H1 (cell line): ENCODE measurements at regions not wholly inside any gene's neighbourhood (a gene's known extent, or its start where the extent isn't known, plus 50 kb on each side); places are given as distances from the start of the nearest gene placed in this dataset.

Experiments used
- CTCF ChIA-PET: fragments of 300-600 bp; sonication (Branson Sonifier 250); formaldehyde crosslinking; loops from one replicate; lab custom pipeline; 2021; ENCODE audit not compliant: partially characterized antibody; lab: Charles Lee
- POLR2A ChIA-PET: fragments of 300-600 bp; sonication (Branson Sonifier 250); formaldehyde crosslinking; loops from one replicate; lab custom pipeline; 2021; ENCODE audit warnings: inconsistent platforms; ENCODE audit not compliant: partially characterized antibody; lab: Charles Lee
- DNase-seq, 2 experiments: peaks; one replicate each; pipeline versions ENCODE4 v3.0.0 to v3.0.0-alpha.2; 2010 to 2022; ENCODE audit warnings: low spot score in 2 of 2, low read depth in 1 of 2, mixed read lengths in 1 of 2
- FAIRE-seq: peaks from 2 replicates; lab custom pipeline; 2011; peaks lifted over from hg19 to GRCh38; lab: Jason Lieb, UNC
- H2AFZ ChIP-seq: 2 replicates; pipeline ENCODE4 v1.8.1; 2012; ENCODE audit warnings: low read length, inconsistent platforms
- H2AK5ac ChIP-seq: 2 replicates; pipeline ENCODE4 v1.6.1; 2013; ENCODE audit warnings: low read depth, low read length
- H2BK120ac ChIP-seq: replicated peaks from 2 replicates; pipeline ENCODE3; 2013; ENCODE audit warnings: low read depth, low read length, inconsistent platforms
- H2BK12ac ChIP-seq: 2 replicates; pipeline ENCODE4 v1.6.1; 2013; ENCODE audit warnings: low read depth, low read length
- H2BK15ac ChIP-seq: 2 replicates; pipeline ENCODE4 v1.6.1; 2013; ENCODE audit warnings: low read length
- H2BK20ac ChIP-seq: 2 replicates; pipeline ENCODE4 v1.6.1; 2013; ENCODE audit warnings: low read length
- H2BK5ac ChIP-seq: 2 replicates; pipeline ENCODE4 v1.6.1; 2013; ENCODE audit warnings: low read depth, low read length
- H3K14ac ChIP-seq: 2 replicates; pipeline ENCODE4 v1.6.1; 2013; ENCODE audit warnings: inconsistent platforms; ENCODE audit not compliant: insufficient read length
- H3K18ac ChIP-seq: 2 replicates; pipeline ENCODE4 v1.6.1; 2013; ENCODE audit warnings: low read length; ENCODE audit errors: extremely low read depth
- H3K23ac ChIP-seq: 2 replicates; pipeline ENCODE4 v1.6.1; 2013; ENCODE audit warnings: inconsistent platforms; ENCODE audit not compliant: insufficient read length
- H3K23me2 ChIP-seq: 2 replicates; pipeline ENCODE4 v1.6.1; 2013; ENCODE audit warnings: low read depth, low read length
- H3K27ac ChIP-seq: 2 replicates; pipeline ENCODE4 v1.6.1; 2011; ENCODE audit warnings: low read depth, low read length, inconsistent platforms
- H3K27me3 ChIP-seq, 4 experiments: replicated peaks in 1 of 4; 1 replicate in 1 of 4; 2 replicates in 3 of 4; pipeline versions ENCODE4 v1.6.1 to v1.8.1; 2011 to 2013; ENCODE audit warnings: low read length in 3 of 4, mild to moderate bottlenecking in 3 of 4, inconsistent platforms in 2 of 4, mixed read lengths in 2 of 4, moderate library complexity in 1 of 4; ENCODE audit not compliant: control insufficient read depth in 3 of 4, insufficient read depth in 3 of 4; ENCODE audit errors: extremely low read depth in 1 of 4
- H3K36me3 ChIP-seq, 4 experiments: 2 replicates each; pipeline versions ENCODE4 v1.6.1 to v1.8.1; 2011 to 2013; ENCODE audit warnings: mild to moderate bottlenecking in 4 of 4, low read length in 3 of 4, moderate library complexity in 2 of 4, control low read depth in 1 of 4, inconsistent platforms in 1 of 4; ENCODE audit not compliant: insufficient read depth in 4 of 4, control insufficient read depth in 2 of 4
- H3K4ac ChIP-seq: replicated peaks from 2 replicates; pipeline ENCODE3; 2013; ENCODE audit warnings: low read length, low read depth, mixed read lengths, inconsistent platforms; ENCODE audit not compliant: insufficient read length
- H3K4me1 ChIP-seq, 4 experiments: replicated peaks in 1 of 4; 1 replicate in 1 of 4; 2 replicates in 3 of 4; pipeline versions ENCODE4 v1.6.1 to v1.8.1; 2011 to 2013; ENCODE audit warnings: low read length in 3 of 4, inconsistent platforms in 2 of 4, mixed read lengths in 1 of 4; ENCODE audit not compliant: insufficient read depth in 4 of 4, control insufficient read depth in 3 of 4
- H3K4me2 ChIP-seq, 2 experiments: 2 replicates each; pipeline versions ENCODE4 v1.6.1 to v1.8.1; 2011 to 2013; ENCODE audit warnings: low read depth in 2 of 2, low read length in 2 of 2, control low read depth in 1 of 2, inconsistent platforms in 1 of 2, mild to moderate bottlenecking in 1 of 2; ENCODE audit not compliant: insufficient read depth in 1 of 2
- H3K4me3 ChIP-seq, 4 experiments: fragments of 200-600, 300-600 bp in 1 of 4; sonication (generic), shearing (Covaris generic), sonication (Bioruptor Twin) in 1 of 4; 2 replicates each; pipeline versions ENCODE4 v1.5.1 to v1.8.1; 2011 to 2016; ENCODE audit warnings: low read length in 4 of 4, low read depth in 3 of 4, control low read depth in 2 of 4, inconsistent platforms in 2 of 4, mild to moderate bottlenecking in 2 of 4, mixed read lengths in 1 of 4, moderate library complexity in 1 of 4; ENCODE audit not compliant: insufficient read depth in 2 of 4; ENCODE audit errors: extremely low read depth in 1 of 4
- H3K56ac ChIP-seq: replicated peaks from 2 replicates; pipeline ENCODE3; 2013; ENCODE audit warnings: low read depth, mild to moderate bottlenecking, mixed read lengths, low read length, inconsistent platforms; ENCODE audit not compliant: insufficient read length
- H3K79me1 ChIP-seq: 2 replicates; pipeline ENCODE4 v1.6.1; 2013; ENCODE audit warnings: low read depth, low read length, control low read depth
- H3K79me2 ChIP-seq, 2 experiments: 2 replicates each; pipeline versions ENCODE4 v1.6.1 to v1.8.1; 2012 to 2013; ENCODE audit warnings: low read length in 2 of 2, mild to moderate bottlenecking in 2 of 2, inconsistent platforms in 1 of 2; ENCODE audit not compliant: insufficient read depth in 2 of 2, control insufficient read depth in 1 of 2
- H3K9ac ChIP-seq, 4 experiments: replicated peaks in 1 of 4; 1 replicate in 1 of 4; 2 replicates in 3 of 4; pipeline versions ENCODE4 v1.6.1 to v1.8.1; 2011 to 2013; ENCODE audit warnings: low read depth in 3 of 4, low read length in 3 of 4, control low read depth in 2 of 4, mild to moderate bottlenecking in 2 of 4, moderate library complexity in 2 of 4, inconsistent platforms in 1 of 4; ENCODE audit errors: extremely low read depth in 1 of 4
- H3K9me3 ChIP-seq, 2 experiments: 2 replicates each; pipeline versions ENCODE4 v1.6.1 to v1.8.1; 2012 to 2013; ENCODE audit warnings: mild to moderate bottlenecking in 2 of 2, moderate library complexity in 2 of 2, control low read depth in 1 of 2, inconsistent platforms in 1 of 2, low read depth in 1 of 2, low read length in 1 of 2, mixed read lengths in 1 of 2; ENCODE audit not compliant: insufficient read depth in 2 of 2
- H4K20me1 ChIP-seq, 2 experiments: replicated peaks in 1 of 2; 2 replicates each; pipeline versions ENCODE3 to v1.8.1; 2011 to 2013; ENCODE audit warnings: inconsistent platforms in 2 of 2, low read length in 2 of 2, mild to moderate bottlenecking in 1 of 2; ENCODE audit not compliant: insufficient read depth in 2 of 2, control insufficient read depth in 1 of 2
- H4K5ac ChIP-seq: 2 replicates; pipeline ENCODE4 v1.6.1; 2013; ENCODE audit warnings: low read length, low read depth, mixed read lengths, inconsistent platforms; ENCODE audit not compliant: insufficient read length
- H4K8ac ChIP-seq: 2 replicates; pipeline ENCODE4 v1.8.0; 2013; ENCODE audit warnings: mild to moderate bottlenecking, moderate library complexity, low read length, inconsistent platforms; ENCODE audit not compliant: insufficient read depth; ENCODE audit errors: extremely low read depth
- H4K91ac ChIP-seq: replicated peaks from 2 replicates; pipeline ENCODE3; 2013; ENCODE audit warnings: low read length, mixed read lengths, inconsistent platforms; ENCODE audit not compliant: insufficient read length
- GTF2F1 ChIP-seq: IDR thresholded peaks from 2 replicates; pipeline ENCODE4 v1.6.1; 2012; ENCODE audit warnings: low read depth, low read length, improper control_type of control experiment, borderline replicate concordance
- JUN ChIP-seq: IDR thresholded peaks from 2 replicates; pipeline ENCODE4 v1.6.1; 2011; ENCODE audit warnings: low read depth, mild to moderate bottlenecking, improper control_type of control experiment, low read length
- PHF8 ChIP-seq: fragments of 200-600 bp; sonication (generic); conservative IDR thresholded peaks from 2 replicates; pipeline ENCODE4 v1.7.1; 2012; ENCODE audit warnings: low read depth, mild to moderate bottlenecking, inconsistent platforms, low read length, moderate library complexity
- SAP30 ChIP-seq: fragments of 300-600 bp; sonication (generic); IDR thresholded peaks from 2 replicates; pipeline ENCODE4 v1.7.1; 2012; ENCODE audit warnings: low read length, moderate library complexity, mild to moderate bottlenecking, inconsistent platforms; ENCODE audit not compliant: insufficient read depth, insufficient replicate concordance
- WGBS, 2 experiments: shearing (Covaris generic) in 1 of 2; methylation state at CpG; one replicate each; pipeline versions ENCODE4 v1.1.6 to v1.1.7; 2013 to 2015; ENCODE audit warnings: low lambda C conversion rate in 2 of 2, mixed read lengths in 2 of 2, inconsistent platforms in 1 of 2, low coverage in 1 of 2, missing lambda C conversion rate in 1 of 2; ENCODE audit not compliant: insufficient replicate concordance in 2 of 2, insufficient coverage in 1 of 2, insufficient read length in 1 of 2; ENCODE audit errors: extremely low coverage in 1 of 2, missing lambda C conversion rate in 1 of 2; 5-methylcytosine and 5-hydroxymethylcytosine counted together

DNA sequence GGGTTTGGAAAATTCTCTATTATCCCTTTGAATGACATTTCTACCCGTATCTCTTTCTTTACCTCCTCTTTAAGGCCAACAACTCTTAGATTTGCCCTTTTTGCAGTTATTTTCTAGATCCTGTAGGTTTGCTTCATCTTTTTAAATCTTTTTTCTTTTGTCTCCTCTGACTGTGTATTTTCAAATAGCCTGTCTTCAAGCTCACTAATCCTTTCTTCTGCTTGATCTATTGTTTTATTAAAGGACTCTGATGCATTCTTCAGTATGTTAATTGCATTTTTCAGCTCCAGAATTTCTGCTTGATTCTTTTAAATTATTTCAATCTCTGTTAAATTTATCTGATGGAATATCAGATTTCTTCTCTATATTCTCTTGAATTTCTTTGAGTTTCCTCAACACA is 324.3 kb downstream of the PLA2G4A start:
- Histone ChIP-seq H3K36me3 (no peaks in the 10 kb centered on the region), H3K56ac (no peak overlapping the region), H2BK12ac (no peak overlapping the region), H4K8ac (no peak overlapping the region), H3K4me1 (no peaks in the 10 kb centered on the region)
- FAIRE-seq = no peak
- TF ChIP-seq GTF2F1 (no peak), PHF8 (no peak), SAP30 (no peak), JUN (no peak)
- TF ChIP-seq, all 59 proteins: peak for 0
- no peak overlapping the region for H3K27ac ChIP-seq
- no peak overlapping the region for H3K14ac ChIP-seq
- H2BK15ac ChIP-seq = no peak overlapping the region
- no peak overlapping the region for H2AK5ac ChIP-seq
- WGBS, 2 experiments = 60% methylated on average over 1 of the region's 1 CpG; no CpG with 5 or more reads in 1 of the 2 experiments
- no peaks in the 10 kb centered on the region for H3K79me2 ChIP-seq
- no peak overlapping the region for H3K4me2 ChIP-seq
- no peak overlapping the region for H3K9ac ChIP-seq
- H3K9me3 ChIP-seq = no peaks in the 10 kb centered on the region
- H3K4ac ChIP-seq = no peak overlapping the region
- no peaks in the 10 kb centered on the region for H3K79me1 ChIP-seq
- H3K4me3 ChIP-seq = no peak overlapping the region
- no peak overlapping the region for H3K18ac ChIP-seq
- H3K27me3 ChIP-seq = no peaks in the 10 kb centered on the region
- H4K20me1 ChIP-seq = no peaks in the 10 kb centered on the region
- H3K23me2 ChIP-seq = no peaks in the 10 kb centered on the region
- no peak overlapping the region for H2BK20ac ChIP-seq
- H3K23ac ChIP-seq = no peak overlapping the region
- no peak overlapping the region for H4K5ac ChIP-seq
- H2BK5ac ChIP-seq = no peak overlapping the region
- H2AFZ ChIP-seq = no peak overlapping the region
- POLR2A ChIA-PET = no interaction called here
- DNase-seq = no peak
- H4K91ac ChIP-seq = no peak overlapping the region
- no peak overlapping the region for H2BK120ac ChIP-seq
- CTCF ChIA-PET = interaction anchor here (0.7 kb wide), 1 partner anchor 987 kb away, joined by 3 read pairs; no protein-coding TSS in a partner anchor
